GM13976 (cell line): ENCODE measurements at regions not wholly inside any gene's neighbourhood (a gene's known extent, or its start where the extent isn't known, plus 50 kb on each side); places are given as distances from the start of the nearest gene placed in this dataset.

ENCODE experiments used
- DNase-seq: peaks from one replicate; pipeline ENCODE4 v3.0.0; 2012; ENCODE audit warnings: low spot score
- CTCF ChIP-seq: IDR thresholded peaks from 2 replicates; pipeline ENCODE4 v1.5.1; 2012; ENCODE audit warnings: borderline replicate concordance, mild to moderate bottlenecking; ENCODE audit not compliant: insufficient read depth; ENCODE audit errors: extremely low read depth, missing control alignments, control extremely low read depth
- in situ Hi-C: fragments of 300-500 bp; cut with MboI; formaldehyde crosslinking; loops from one replicate; pipeline ENCODE4 v1.12.0; 2022; ENCODE audit warnings: low sequenced_read_pairs, mixed read lengths, inconsistent platforms; ENCODE audit not compliant: unreplicated experiment

DNA sequence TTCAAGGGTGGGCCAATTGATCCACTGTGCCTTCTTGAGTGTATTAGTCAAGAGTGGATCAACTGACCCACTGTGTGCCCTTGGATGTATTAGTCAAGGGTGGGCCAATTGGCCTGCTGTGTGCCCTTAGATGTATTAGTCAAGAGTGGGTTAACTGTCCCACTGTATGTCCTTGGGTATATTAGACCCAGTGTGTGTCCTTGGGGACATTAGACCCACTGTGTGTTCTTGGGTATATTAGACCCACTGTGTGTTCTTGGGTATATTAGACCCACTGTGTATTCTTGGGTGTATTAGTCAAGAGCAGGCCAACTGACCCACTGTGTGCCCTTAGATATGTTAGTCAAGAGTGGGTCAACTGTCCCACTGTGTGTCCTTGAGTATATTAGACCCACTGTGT lies 601.8 kb downstream of the TYW1 start:
- no peak for DNase-seq
- in situ Hi-C loops: no loop called here
- TF ChIP-seq CTCF: no peak

DNA sequence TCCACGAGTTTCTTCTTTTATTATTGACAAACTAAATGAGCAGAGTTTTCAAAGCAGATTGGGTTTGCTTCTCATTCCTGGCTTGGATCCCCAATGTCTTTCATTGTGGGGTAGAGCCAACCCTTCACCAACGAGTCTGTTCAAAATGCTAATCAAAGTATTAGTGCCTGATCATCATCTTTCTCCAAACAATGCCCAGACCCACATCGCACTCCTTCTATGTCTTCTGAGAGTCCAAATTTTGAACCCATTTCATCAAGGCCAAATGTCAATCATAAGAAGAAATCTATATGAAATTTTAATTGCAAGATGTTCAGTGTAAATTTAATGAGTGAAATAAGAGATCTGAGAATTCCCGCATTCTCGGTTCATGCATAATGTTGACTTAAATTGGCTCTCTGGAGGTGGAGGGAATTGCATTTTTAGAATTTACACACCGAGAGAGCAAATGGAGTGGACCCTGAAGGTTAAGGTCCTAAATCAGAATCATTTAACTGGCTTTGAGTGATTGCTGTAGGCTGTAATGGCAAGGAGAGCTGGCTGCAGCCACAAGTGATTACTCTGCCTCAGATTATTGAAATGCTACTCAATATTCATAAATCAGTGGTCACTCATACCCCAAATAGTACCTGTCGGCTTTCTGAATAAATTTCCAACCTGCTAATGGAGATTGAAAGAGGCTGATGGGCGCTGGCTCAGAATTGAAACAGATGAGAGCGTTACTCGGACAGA lies 602.9 kb downstream of the TYW1 start:
- in situ Hi-C loops: no loop called here

DNA sequence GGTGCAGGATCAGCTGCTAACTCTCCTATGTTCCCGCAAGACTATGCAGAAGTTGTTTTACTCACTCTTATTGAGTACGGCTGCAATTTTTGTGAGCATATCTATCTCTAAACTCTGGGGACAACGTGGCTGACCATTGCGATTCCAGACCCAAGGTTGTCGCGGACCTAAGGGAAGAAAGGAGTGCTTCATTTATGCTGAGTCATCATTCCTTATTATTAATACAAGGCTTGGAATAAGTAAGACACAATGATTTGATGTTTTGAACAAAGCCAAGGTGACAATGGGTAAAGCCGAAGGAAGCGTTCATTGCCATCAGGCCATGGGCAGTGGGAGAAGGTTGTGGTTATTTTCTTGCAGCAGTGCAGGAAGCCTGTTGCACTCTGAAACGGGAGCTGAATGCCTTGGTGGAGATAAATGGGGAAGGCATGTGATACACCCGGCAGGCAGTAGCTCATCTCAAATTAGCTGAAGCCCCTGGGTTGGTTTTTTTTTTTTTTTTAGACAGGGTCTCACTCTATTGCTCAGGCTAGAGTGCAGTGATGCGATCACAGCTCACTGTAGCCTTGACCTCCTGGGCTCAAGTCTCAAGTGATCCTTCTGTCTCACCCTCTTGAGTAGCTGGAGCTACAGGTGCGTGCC lies 605.7 kb downstream of the TYW1 start:
- in situ Hi-C loops: no loop called here
- DNase-seq: no peak
- no peak for TF ChIP-seq CTCF

More for the DNA sequence above, 602.9 kb downstream of the TYW1 start:
- no peak for DNase-seq
- TF ChIP-seq CTCF: no peak

GRCh38 chr7:67604461-67605386 lies 608.1 kb downstream of the TYW1 start:
- TF ChIP-seq CTCF: no peak
- no peak for DNase-seq
- in situ Hi-C loops: no loop called here

DNA sequence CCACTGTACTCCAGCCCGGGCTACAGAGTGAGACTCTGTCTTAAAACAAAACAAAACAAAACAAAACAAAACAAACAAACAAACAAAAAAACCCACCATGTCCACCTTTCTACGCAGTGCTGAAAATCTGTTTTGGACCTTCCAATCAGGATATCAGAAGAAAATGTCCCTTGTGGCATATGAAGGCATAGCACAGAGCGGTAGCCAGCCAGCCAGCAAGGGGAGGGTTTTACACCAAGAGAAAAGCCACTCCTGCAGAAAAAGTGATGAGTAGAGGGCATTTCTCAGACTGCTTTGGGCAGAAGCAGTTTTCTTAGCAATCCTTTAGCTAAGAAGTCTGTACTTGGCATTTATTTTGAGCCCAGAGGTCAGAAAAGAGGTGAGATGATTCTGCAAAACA lies 612.2 kb downstream of the TYW1 start:
- no peak for DNase-seq
- TF ChIP-seq CTCF: no peak
- in situ Hi-C loops: no loop called here

GRCh38 chr7:67610897-67611296 lies 614.3 kb downstream of the TYW1 start:
- DNase-seq: no peak
- no peak for TF ChIP-seq CTCF
- in situ Hi-C loops: no loop called here
